ENCODE measurements at regions not wholly inside any gene's neighbourhood (a gene's known extent, or its start where the extent isn't known, plus 50 kb on each side); places are given as distances from the start of the nearest gene placed in this dataset.

DNA sequence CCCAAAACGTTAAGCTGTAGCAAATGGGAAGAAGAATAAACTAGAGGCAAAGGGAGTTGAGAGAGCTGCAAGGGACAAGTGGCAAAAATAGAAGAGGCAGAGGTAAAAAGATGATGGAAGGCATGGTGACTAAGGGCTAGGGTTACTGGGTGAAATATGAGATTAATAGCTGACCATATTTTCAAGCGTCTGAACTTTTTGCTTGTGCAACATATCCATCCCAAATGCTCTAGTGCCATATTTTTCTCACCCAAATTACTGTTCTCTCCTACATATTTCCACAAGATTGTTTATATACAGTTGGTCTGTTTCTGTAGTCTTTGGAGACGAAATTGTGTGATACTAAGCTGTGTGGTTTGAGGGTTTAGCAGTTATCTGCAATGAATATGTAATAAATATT lies 145.5 kb downstream of the GMNC start:
- ATAC-seq (no peak), FAIRE-seq (no peak), DNase-seq (ENCODE audit: low read depth, low spot score) (no peak)
- H3K27ac ChIP-seq (ENCODE audit: control insufficient read depth, insufficient read depth), result no peak overlapping the region
- in situ Hi-C loops (cut with MboI) (no loop called here), intact Hi-C loops (cut with micrococcal nuclease; ENCODE audit: unreplicated experiment) (no loop called here)
- no peaks in the 10 kb centered on the region; a peak in 1 of 4 replicates for H3K27me3 ChIP-seq (replicated peaks in 1 of 2; ENCODE audit: control insufficient read depth in 2 of 2, insufficient read depth in 2 of 2, low read length in 1 of 2)
- BruUV-seq (replicated peaks), result no TSS peak
- WGBS (ENCODE audit: insufficient coverage, insufficient replicate concordance, low lambda C conversion rate, missing lambda C conversion rate), result 6% methylated on average over 3 of the region's 3 CpGs
- ChIA-PET POLR2A (interaction anchor here (0.6 kb wide), 1 partner anchor 538 kb away, joined by 7 read pairs; no protein-coding TSS in a partner anchor), RAD21 (ENCODE audit: unreplicated experiment) (no interaction called here), CTCF (interaction anchor here (1.1 to 1.6 kb wide), 2 partner anchors 12 to 17 kb away, joined by 3 to 6 read pairs; no protein-coding TSS in a partner anchor), SMC1A (ENCODE audit: uncharacterized antibody, unreplicated experiment) (interaction anchor here (1.1 kb wide), 1 partner anchor 34 kb away, joined by 4 read pairs; no protein-coding TSS in a partner anchor)
- H3K4me2 ChIP-seq (ENCODE audit: control insufficient read depth, insufficient read depth), result no peak overlapping the region
- no peak overlapping the region for H3K4me3 ChIP-seq
- H3K79me2 ChIP-seq (ENCODE audit: control insufficient read depth, insufficient read depth, low read length), result no peaks in the 10 kb centered on the region
- no peaks in the 10 kb centered on the region for H4K20me1 ChIP-seq (ENCODE audit: control insufficient read depth, insufficient read depth)
- no peak overlapping the region for H2AFZ ChIP-seq (ENCODE audit: control insufficient read depth, low read depth, low read length)
- H3K36me3 ChIP-seq (ENCODE audit: control insufficient read depth in 2 of 2, insufficient read depth in 2 of 2, low read length in 1 of 2), result no peaks in the 10 kb centered on the region
- TF ChIP-seq, protein P1, sequence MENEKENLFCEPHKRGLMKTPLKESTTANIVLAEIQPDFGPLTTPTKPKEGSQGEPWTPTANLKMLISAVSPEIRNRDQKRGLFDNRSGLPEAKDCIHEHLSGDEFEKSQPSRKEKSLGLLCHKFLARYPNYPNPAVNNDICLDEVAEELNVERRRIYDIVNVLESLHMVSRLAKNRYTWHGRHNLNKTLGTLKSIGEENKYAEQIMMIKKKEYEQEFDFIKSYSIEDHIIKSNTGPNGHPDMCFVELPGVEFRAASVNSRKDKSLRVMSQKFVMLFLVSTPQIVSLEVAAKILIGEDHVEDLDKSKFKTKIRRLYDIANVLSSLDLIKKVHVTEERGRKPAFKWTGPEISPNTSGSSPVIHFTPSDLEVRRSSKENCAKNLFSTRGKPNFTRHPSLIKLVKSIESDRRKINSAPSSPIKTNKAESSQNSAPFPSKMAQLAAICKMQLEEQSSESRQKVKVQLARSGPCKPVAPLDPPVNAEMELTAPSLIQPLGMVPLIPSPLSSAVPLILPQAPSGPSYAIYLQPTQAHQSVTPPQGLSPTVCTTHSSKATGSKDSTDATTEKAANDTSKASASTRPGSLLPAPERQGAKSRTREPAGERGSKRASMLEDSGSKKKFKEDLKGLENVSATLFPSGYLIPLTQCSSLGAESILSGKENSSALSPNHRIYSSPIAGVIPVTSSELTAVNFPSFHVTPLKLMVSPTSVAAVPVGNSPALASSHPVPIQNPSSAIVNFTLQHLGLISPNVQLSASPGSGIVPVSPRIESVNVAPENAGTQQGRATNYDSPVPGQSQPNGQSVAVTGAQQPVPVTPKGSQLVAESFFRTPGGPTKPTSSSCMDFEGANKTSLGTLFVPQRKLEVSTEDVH (IDR thresholded peaks at IDR 0.05; ENCODE audit: low read depth, partially characterized antibody), result no peak
- TF ChIP-seq HDGF (IDR thresholded peaks at IDR 0.05) (no peak), KAT2A (conservative IDR thresholded peaks at IDR 0.05; ENCODE audit: control insufficient read depth, low read depth, low read length) (no peak), NFXL1 (IDR thresholded peaks at IDR 0.05; ENCODE audit: borderline replicate concordance) (no peak), ZNF274 (IDR thresholded peaks at IDR 0.05; ENCODE audit: insufficient read depth, insufficient read length) (no peak), BMI1 (IDR thresholded peaks at IDR 0.05; ENCODE audit: borderline replicate concordance) (no peak), NFIC (IDR thresholded peaks at IDR 0.05; ENCODE audit: low read depth, low read length) (no peak), ESRRA (IDR thresholded peaks at IDR 0.05; ENCODE audit: low read length) (no peak), EED (IDR thresholded peaks at IDR 0.05; ENCODE audit: low read depth) (no peak), RAD51 (IDR thresholded peaks at IDR 0.05) (no peak), TBL1XR1 (IDR thresholded peaks at IDR 0.05; ENCODE audit: low read depth, low read length) (no peak)
- H3K9ac ChIP-seq (ENCODE audit: control insufficient read depth, insufficient read depth, low read length), result no peak overlapping the region
- H3K4me1 ChIP-seq (ENCODE audit: control insufficient read depth, insufficient read depth, low read length), result peaks cover 3% of the 10 kb centered on the region; the same call in 1 of the 2 replicates
- no peaks in the 10 kb centered on the region for H3K9me3 ChIP-seq (replicated peaks; ENCODE audit: control insufficient read depth, insufficient read depth, low read length)

All from GM12878 (cell line).